ENCODE measurements at regions not wholly inside any gene's neighbourhood (a gene's known extent, or its start where the extent isn't known, plus 50 kb on each side); places are given as distances from the start of the nearest gene placed in this dataset.

DNA sequence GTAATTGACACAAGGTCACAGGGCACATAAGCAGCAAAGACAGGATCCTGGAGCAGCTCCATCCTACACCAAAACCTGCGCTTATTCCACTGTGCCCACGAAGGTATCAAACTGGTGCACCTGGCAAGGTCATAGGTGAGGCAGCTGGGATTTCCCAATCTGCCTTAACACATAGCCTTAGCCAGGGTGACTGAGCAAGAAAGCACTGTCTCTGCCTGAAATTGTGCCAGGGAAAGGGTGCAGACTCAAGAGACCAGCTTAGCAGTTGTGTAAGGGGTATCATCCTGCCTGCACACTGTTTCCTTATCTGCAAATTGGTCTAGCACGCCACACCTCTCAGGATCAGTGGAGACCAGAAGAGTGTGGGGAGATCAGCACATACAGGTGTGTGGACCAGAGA lies 82.8 kb downstream of the MAFB start:
- TF ChIP-seq, protein P1, sequence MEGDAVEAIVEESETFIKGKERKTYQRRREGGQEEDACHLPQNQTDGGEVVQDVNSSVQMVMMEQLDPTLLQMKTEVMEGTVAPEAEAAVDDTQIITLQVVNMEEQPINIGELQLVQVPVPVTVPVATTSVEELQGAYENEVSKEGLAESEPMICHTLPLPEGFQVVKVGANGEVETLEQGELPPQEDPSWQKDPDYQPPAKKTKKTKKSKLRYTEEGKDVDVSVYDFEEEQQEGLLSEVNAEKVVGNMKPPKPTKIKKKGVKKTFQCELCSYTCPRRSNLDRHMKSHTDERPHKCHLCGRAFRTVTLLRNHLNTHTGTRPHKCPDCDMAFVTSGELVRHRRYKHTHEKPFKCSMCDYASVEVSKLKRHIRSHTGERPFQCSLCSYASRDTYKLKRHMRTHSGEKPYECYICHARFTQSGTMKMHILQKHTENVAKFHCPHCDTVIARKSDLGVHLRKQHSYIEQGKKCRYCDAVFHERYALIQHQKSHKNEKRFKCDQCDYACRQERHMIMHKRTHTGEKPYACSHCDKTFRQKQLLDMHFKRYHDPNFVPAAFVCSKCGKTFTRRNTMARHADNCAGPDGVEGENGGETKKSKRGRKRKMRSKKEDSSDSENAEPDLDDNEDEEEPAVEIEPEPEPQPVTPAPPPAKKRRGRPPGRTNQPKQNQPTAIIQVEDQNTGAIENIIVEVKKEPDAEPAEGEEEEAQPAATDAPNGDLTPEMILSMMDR (conservative IDR thresholded peaks at IDR 0.05 in 1 of 2, IDR thresholded peaks at IDR 0.05 in 1 of 2; ENCODE audit: extremely low read depth in 1 of 2, insufficient read depth in 1 of 2, low read depth in 1 of 2, low read length in 2 of 2) = no peak
- TF ChIP-seq EZH2 (IDR thresholded peaks at IDR 0.05; ENCODE audit: borderline replicate concordance, low read length) = no peak
